ENCODE measurements at regions not wholly inside any gene's neighbourhood (a gene's known extent, or its start where the extent isn't known, plus 50 kb on each side); places are given as distances from the start of the nearest gene placed in this dataset.
"Not testable (repeated sequence)": the region's sequence is repeated elsewhere in the genome, so short reads cannot be mapped to it uniquely, and the experiment has no call there.

- no peak for FAIRE-seq
These were observed 1258.5 kb upstream of the ADGRL2 start for GRCh38 chr1:80542231-80542630.

- FAIRE-seq: no peak
These were observed 1260.1 kb upstream of the ADGRL2 start for GRCh38 chr1:80540596-80540995.

GRCh38 chr1:80540149-80540548 lies 1260.6 kb upstream of the ADGRL2 start:
- FAIRE-seq: no peak

- FAIRE-seq: not testable (repeated sequence)
These were observed 1261.4 kb upstream of the ADGRL2 start for GRCh38 chr1:80539298-80539697.

GRCh38 chr1:80536461-80536860 lies 1264.3 kb upstream of the ADGRL2 start:
- no peak for FAIRE-seq

- no peak for FAIRE-seq
These were observed 1265.3 kb upstream of the ADGRL2 start for GRCh38 chr1:80535466-80535865.

GRCh38 chr1:80534606-80535360 lies 1266.0 kb upstream of the ADGRL2 start:
- FAIRE-seq: no peak

GRCh38 chr1:80533775-80534334 lies 1266.9 kb upstream of the ADGRL2 start:
- no peak for FAIRE-seq

- no peak for FAIRE-seq
These were observed 1267.6 kb upstream of the ADGRL2 start for GRCh38 chr1:80533093-80533492.

GRCh38 chr1:80531182-80531581 lies 1269.6 kb upstream of the ADGRL2 start:
- no peak for FAIRE-seq

- no peak for FAIRE-seq
These were observed 1271.2 kb upstream of the ADGRL2 start for GRCh38 chr1:80529546-80529945.

GRCh38 chr1:80523861-80524260 lies 1276.9 kb upstream of the ADGRL2 start:
- FAIRE-seq: no peak

GRCh38 chr1:80523071-80523470 lies 1277.7 kb upstream of the ADGRL2 start:
- not testable (repeated sequence) for FAIRE-seq

GRCh38 chr1:80520949-80521348 lies 1279.8 kb upstream of the ADGRL2 start:
- FAIRE-seq: no peak

- no peak for FAIRE-seq
These were observed 1283.7 kb upstream of the ADGRL2 start for GRCh38 chr1:80517062-80517461.

- no peak for FAIRE-seq
These were observed 1290.7 kb upstream of the ADGRL2 start for GRCh38 chr1:80509965-80510522.

GRCh38 chr1:80506216-80506615 lies 1294.5 kb upstream of the ADGRL2 start:
- FAIRE-seq: no peak

- no peak for FAIRE-seq
These were observed 1302.1 kb upstream of the ADGRL2 start for GRCh38 chr1:80498673-80499072.

GRCh38 chr1:80495806-80496205 lies 1304.9 kb upstream of the ADGRL2 start:
- FAIRE-seq: no peak

- FAIRE-seq: no peak
These were observed 1328.6 kb upstream of the ADGRL2 start for GRCh38 chr1:80472145-80472544.

GRCh38 chr1:80468356-80468755 lies 1332.4 kb upstream of the ADGRL2 start:
- FAIRE-seq: no peak

GRCh38 chr1:80462006-80462405 lies 1338.7 kb upstream of the ADGRL2 start:
- FAIRE-seq: no peak

GRCh38 chr1:80457409-80457808 lies 1343.3 kb upstream of the ADGRL2 start:
- no peak for FAIRE-seq

GRCh38 chr1:80453775-80454174 lies 1347.0 kb upstream of the ADGRL2 start:
- no peak for FAIRE-seq

GRCh38 chr1:80450711-80451110 lies 1350.0 kb upstream of the ADGRL2 start:
- no peak for FAIRE-seq

Data from G401.6 (cell line).